ENCODE measurements at regions not wholly inside any gene's neighbourhood (a gene's known extent, or its start where the extent isn't known, plus 50 kb on each side); places are given as distances from the start of the nearest gene placed in this dataset.

DNA sequence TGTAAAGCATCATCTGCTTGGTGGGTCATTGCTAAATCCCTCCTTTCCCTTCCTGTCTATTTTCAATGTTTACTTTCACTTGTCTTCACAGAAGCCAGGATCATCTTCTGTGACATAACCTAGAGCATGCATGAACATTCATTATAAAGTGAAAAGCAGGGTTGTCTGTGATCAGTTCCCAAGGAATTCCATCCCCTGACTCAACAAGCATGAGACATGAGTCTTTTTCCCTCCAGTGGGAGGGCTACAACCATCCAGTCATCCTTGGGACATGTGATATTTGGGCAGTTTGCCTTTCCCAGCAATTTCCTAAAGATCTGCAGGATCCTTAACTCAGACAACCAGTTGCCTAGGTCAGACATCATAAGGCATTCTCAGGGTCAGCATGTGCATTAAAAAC is 166.3 kb upstream of the TMEM196 start:
- H3K27ac ChIP-seq (replicated peaks): no peak overlapping the region
- peaks cover 33% of the 10 kb centered on the region for H3K9me3 ChIP-seq (replicated peaks)
- H3K4me3 ChIP-seq: no peak overlapping the region
- DNase-seq: no peak
- intact Hi-C loops (cut with micrococcal nuclease): no loop called here
- H3K27me3 ChIP-seq (ENCODE audit: low read depth): no peaks in the 10 kb centered on the region
- H3K36me3 ChIP-seq: no peaks in the 10 kb centered on the region
- no peak for TF ChIP-seq CTCF (IDR thresholded peaks at IDR 0.05; ENCODE audit: borderline replicate concordance)
- H3K4me1 ChIP-seq: no peaks in the 10 kb centered on the region

- H3K4me3 ChIP-seq: no peak overlapping the region
- H3K9me3 ChIP-seq (replicated peaks): peaks cover 40% of the 10 kb centered on the region
- intact Hi-C loops (cut with micrococcal nuclease): no loop called here
- no peak overlapping the region for H3K27ac ChIP-seq (replicated peaks)
- no peak for DNase-seq
- H3K36me3 ChIP-seq: no peaks in the 10 kb centered on the region
- TF ChIP-seq CTCF (IDR thresholded peaks at IDR 0.05; ENCODE audit: borderline replicate concordance): no peak
- no peaks in the 10 kb centered on the region for H3K4me1 ChIP-seq
- H3K27me3 ChIP-seq (ENCODE audit: low read depth): no peaks in the 10 kb centered on the region
These were observed 159.3 kb upstream of the TMEM196 start for GRCh38 chr7:19932549-19933249.

DNA sequence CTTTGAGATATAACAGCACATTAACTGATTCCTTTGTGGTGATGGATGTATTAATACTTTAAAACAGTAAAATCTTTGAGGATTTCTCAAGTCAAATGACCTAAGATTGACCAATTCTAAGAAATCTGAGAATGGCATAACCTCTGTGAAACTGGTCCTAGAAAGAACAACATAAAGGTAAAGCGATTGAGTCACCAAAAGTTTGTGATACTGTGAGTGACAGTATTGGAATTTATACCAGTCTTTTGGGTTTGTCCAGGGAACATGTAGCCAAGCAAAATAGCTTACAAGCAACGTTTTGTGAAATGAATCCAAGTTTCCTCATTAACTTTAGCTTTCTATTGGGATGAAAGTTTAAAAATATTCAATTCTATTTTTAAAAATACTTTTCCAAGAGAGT is 157.4 kb upstream of the TMEM196 start:
- no peaks in the 10 kb centered on the region for H3K36me3 ChIP-seq
- H3K27me3 ChIP-seq (ENCODE audit: low read depth): no peaks in the 10 kb centered on the region
- DNase-seq: no peak
- H3K9me3 ChIP-seq (replicated peaks): peaks cover 27% of the 10 kb centered on the region
- no peaks in the 10 kb centered on the region for H3K4me1 ChIP-seq
- H3K27ac ChIP-seq (replicated peaks): no peak overlapping the region
- H3K4me3 ChIP-seq: no peak overlapping the region
- intact Hi-C loops (cut with micrococcal nuclease): no loop called here
- TF ChIP-seq CTCF (IDR thresholded peaks at IDR 0.05; ENCODE audit: borderline replicate concordance): no peak

GRCh38 chr7:19930051-19930450 is 156.6 kb upstream of the TMEM196 start:
- H3K4me3 ChIP-seq: no peak overlapping the region
- H3K36me3 ChIP-seq: no peaks in the 10 kb centered on the region
- TF ChIP-seq CTCF (IDR thresholded peaks at IDR 0.05; ENCODE audit: borderline replicate concordance): no peak
- intact Hi-C loops (cut with micrococcal nuclease): no loop called here
- no peaks in the 10 kb centered on the region for H3K27me3 ChIP-seq (ENCODE audit: low read depth)
- peaks cover 19% of the 10 kb centered on the region for H3K9me3 ChIP-seq (replicated peaks)
- H3K27ac ChIP-seq (replicated peaks): no peak overlapping the region
- no peak for DNase-seq
- H3K4me1 ChIP-seq: no peaks in the 10 kb centered on the region

DNA sequence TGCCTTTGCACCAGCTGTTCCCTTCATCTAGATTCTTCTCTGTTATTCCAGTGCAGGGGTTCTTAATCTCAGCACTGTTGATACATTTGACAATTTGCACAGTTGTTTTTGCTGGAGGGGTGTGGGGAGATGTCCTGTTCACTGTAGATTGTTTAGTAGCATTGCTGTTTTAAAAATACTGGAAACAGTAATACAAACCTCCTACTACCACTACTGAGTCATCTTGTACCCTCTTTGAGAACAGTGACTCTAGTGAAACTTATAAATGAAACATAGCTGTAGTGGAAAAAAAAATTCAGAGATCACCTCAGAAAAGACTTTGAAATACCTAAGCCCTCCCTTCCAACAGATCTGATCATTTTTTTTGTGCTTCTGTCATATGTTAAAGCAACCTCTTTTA is 154.8 kb upstream of the TMEM196 start:
- Histone ChIP-seq H3K27me3 (ENCODE audit: low read depth) (no peaks in the 10 kb centered on the region), H3K9me3 (replicated peaks) (peaks cover 7% of the 10 kb centered on the region), H3K36me3 (no peaks in the 10 kb centered on the region), H3K4me3 (no peak overlapping the region), H3K27ac (replicated peaks) (no peak overlapping the region), H3K4me1 (no peaks in the 10 kb centered on the region)
- no peak for DNase-seq
- intact Hi-C loops (cut with micrococcal nuclease): no loop called here
- TF ChIP-seq CTCF (IDR thresholded peaks at IDR 0.05; ENCODE audit: borderline replicate concordance): no peak

Measured in left ventricle myocardium inferior (tissue), 1 donor.